Panc1 (cell line): ENCODE measurements at regions not wholly inside any gene's neighbourhood (a gene's known extent, or its start where the extent isn't known, plus 50 kb on each side); places are given as distances from the start of the nearest gene placed in this dataset.

Experiments used
- POLR2AphosphoS5 ChIP-seq: IDR thresholded peaks from 2 replicates; pipeline ENCODE4 v1.6.1; 2012; ENCODE audit warnings: mild to moderate bottlenecking, low read depth, low read length, moderate library complexity
- SIN3A ChIP-seq: IDR thresholded peaks from 2 replicates; pipeline ENCODE4 v1.6.1; 2012; ENCODE audit warnings: low read depth, mild to moderate bottlenecking, low read length, moderate library complexity, borderline replicate concordance; ENCODE audit not compliant: insufficient read depth
- TF ChIP-seq, protein P1 (sequence below): fragments of 450-650 bp; IDR thresholded peaks from 2 replicates; pipeline ENCODE4 v1.5.1; 2017; ENCODE audit warnings: mild to moderate bottlenecking

DNA sequence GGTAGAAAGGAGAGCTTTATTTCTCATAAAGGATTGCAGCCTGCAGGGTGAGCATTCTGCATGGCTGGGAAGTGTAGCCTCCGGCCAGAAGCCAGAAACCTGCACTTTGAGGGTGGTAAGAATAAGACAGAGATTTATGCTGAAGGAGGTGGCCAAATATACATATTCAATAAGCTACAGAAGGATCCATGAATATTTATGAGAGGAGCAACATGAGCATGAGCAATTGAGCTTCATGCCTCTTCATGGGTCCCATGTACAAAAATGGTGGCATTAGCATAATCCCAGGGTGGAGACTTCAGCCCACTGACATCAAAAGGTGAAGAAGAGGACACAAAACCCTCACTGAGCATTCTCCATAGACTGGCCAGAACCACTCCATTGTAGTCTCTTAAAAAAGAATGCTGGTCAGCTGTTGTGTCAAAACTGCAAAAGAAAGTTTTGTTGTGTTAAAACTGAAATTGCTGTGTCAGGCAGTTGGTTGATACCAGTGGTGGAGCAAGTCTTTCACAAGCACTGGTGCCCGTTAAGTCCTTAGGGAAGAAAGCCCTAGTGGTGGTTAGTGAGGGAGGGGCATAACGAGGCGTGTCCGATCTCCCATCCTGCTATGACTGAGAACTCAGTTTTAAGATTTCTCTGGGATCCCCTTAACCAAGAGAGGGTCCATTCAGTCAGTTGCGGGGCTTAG, 160.8 kb upstream of the MAP1B start:
- TF ChIP-seq SIN3A (no peak), POLR2AphosphoS5 (no peak)
- TF ChIP-seq, protein P1, sequence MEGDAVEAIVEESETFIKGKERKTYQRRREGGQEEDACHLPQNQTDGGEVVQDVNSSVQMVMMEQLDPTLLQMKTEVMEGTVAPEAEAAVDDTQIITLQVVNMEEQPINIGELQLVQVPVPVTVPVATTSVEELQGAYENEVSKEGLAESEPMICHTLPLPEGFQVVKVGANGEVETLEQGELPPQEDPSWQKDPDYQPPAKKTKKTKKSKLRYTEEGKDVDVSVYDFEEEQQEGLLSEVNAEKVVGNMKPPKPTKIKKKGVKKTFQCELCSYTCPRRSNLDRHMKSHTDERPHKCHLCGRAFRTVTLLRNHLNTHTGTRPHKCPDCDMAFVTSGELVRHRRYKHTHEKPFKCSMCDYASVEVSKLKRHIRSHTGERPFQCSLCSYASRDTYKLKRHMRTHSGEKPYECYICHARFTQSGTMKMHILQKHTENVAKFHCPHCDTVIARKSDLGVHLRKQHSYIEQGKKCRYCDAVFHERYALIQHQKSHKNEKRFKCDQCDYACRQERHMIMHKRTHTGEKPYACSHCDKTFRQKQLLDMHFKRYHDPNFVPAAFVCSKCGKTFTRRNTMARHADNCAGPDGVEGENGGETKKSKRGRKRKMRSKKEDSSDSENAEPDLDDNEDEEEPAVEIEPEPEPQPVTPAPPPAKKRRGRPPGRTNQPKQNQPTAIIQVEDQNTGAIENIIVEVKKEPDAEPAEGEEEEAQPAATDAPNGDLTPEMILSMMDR, result no peak
